PC-9 (cell line): ENCODE measurements at regions not wholly inside any gene's neighbourhood (a gene's known extent, or its start where the extent isn't known, plus 50 kb on each side); places are given as distances from the start of the nearest gene placed in this dataset.

Experiments
- BruUV-seq: library from RNA; stranded (reverse); fragments of 400-500 nt; replicated peaks from 2 replicates; lab custom pipeline; 2021; lab: Mats Ljungman, UMichigan
- CTCF ChIA-PET: fragments of 300-600 bp; sonication (Branson Sonifier 250); formaldehyde crosslinking; loops from one replicate; lab custom pipeline; 2022; ENCODE audit warnings: antibody characterized with exemption; lab: Charles Lee
- POLR2A ChIA-PET: fragments of 300-600 bp; sonication (Branson Sonifier 250); formaldehyde crosslinking; loops from one replicate; lab custom pipeline; 2022; ENCODE audit warnings: antibody characterized with exemption; ENCODE audit not compliant: unreplicated experiment; lab: Charles Lee
- DNase-seq, 2 experiments: peaks; one replicate each; pipeline versions ENCODE4 v3.0.0 to v3.0.0-alpha.2; 2015 to 2022; ENCODE audit warnings: mixed read lengths in 1 of 2
- H2AFZ ChIP-seq: fragments of 200-600 bp; sonication (generic); 2 replicates; pipeline ENCODE4 v1.8.1; 2017; ENCODE audit warnings: antibody characterized with exemption
- H3F3A ChIP-seq: fragments of 200-600 bp; sonication (generic); 2 replicates; pipeline ENCODE4 v1.8.1; 2017; ENCODE audit warnings: antibody characterized with exemption, mild to moderate bottlenecking, low read depth; ENCODE audit not compliant: insufficient read depth
- H3K27ac ChIP-seq: fragments of 200-600 bp; sonication (generic); 2 replicates; pipeline ENCODE4 v1.6.1; 2016; ENCODE audit warnings: mixed run types
- H3K27me3 ChIP-seq: fragments of 200-600 bp; sonication (generic); 2 replicates; pipeline ENCODE4 v1.6.1; 2016; ENCODE audit warnings: low read depth, mixed run types; ENCODE audit not compliant: insufficient read depth
- H3K36me3 ChIP-seq: fragments of 200-600 bp; sonication (generic); 2 replicates; pipeline ENCODE4 v1.6.1; 2016; ENCODE audit warnings: low read depth, mixed run types
- H3K4me1 ChIP-seq: fragments of 200-600 bp; sonication (generic); replicated peaks from 2 replicates; pipeline ENCODE4 v1.6.1; 2016; ENCODE audit warnings: mixed run types; ENCODE audit not compliant: insufficient read depth
- H3K4me2 ChIP-seq: fragments of 200-600 bp; sonication (generic); 2 replicates; pipeline ENCODE4 v1.6.1; 2017; ENCODE audit warnings: mixed run types
- H3K4me3 ChIP-seq: fragments of 200-600 bp; sonication (generic); 2 replicates; pipeline ENCODE4 v1.6.1; 2016; ENCODE audit warnings: mixed run types
- H3K79me2 ChIP-seq: fragments of 200-600 bp; sonication (generic); 2 replicates; pipeline ENCODE4 v1.6.1; 2017; ENCODE audit warnings: low read depth, mixed run types
- H3K9me2 ChIP-seq: fragments of 200-600 bp; sonication (generic); 2 replicates; pipeline ENCODE4 v1.8.1; 2017; ENCODE audit warnings: mild to moderate bottlenecking; ENCODE audit not compliant: insufficient read depth
- H3K9me3 ChIP-seq: fragments of 200-600 bp; sonication (generic); 2 replicates; pipeline ENCODE4 v1.8.1; 2016; ENCODE audit warnings: low read depth; ENCODE audit not compliant: insufficient read depth
- H4K20me1 ChIP-seq: fragments of 200-600 bp; sonication (generic); 2 replicates; pipeline ENCODE4 v1.8.1; 2017; ENCODE audit not compliant: insufficient read depth
- EZH2 ChIP-seq: fragments of 200-600 bp; sonication (generic); IDR thresholded peaks from 2 replicates; pipeline ENCODE4 v1.8.0; 2017; ENCODE audit warnings: antibody characterized with exemption, low read depth
- intact Hi-C: fragments of 100-400 bp; cut with micrococcal nuclease; formaldehyde crosslinking; loops from one replicate; pipeline ENCODE4 v1.10.0; 2022; ENCODE audit not compliant: unreplicated experiment
- TF ChIP-seq, protein P1 (sequence below): fragments of 200-600 bp; sonication (generic); conservative IDR thresholded peaks from 2 replicates; pipeline ENCODE4 v1.6.1; 2017; ENCODE audit warnings: mixed run types, antibody characterized with exemption, mild to moderate bottlenecking, moderate library complexity

DNA sequence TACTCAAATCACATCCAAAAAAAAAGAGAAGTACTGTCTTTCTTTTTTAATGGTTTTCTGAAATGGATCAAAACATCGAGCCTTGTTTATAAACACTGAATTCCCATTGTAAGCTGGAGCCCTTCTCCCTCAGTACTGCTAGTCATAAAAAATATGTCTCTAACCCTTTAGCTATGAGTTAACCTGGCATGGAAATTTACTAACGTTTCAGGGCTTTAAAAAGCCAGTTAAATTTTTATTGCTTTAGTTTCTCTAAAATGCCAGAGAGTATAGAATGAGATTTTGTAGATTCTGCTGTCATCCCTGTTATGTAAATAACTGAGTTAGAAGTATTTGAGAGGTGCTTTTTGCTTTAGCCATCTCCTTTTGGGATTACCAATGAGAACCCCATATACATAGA is 528.3 kb downstream of the EFNB2 start:
- no peaks in the 10 kb centered on the region for H3K36me3 ChIP-seq
- intact Hi-C loops, result no loop called here
- H3K27ac ChIP-seq, result no peak overlapping the region
- no peaks in the 10 kb centered on the region for H3K79me2 ChIP-seq
- no peak for TF ChIP-seq EZH2
- TF ChIP-seq, protein P1, sequence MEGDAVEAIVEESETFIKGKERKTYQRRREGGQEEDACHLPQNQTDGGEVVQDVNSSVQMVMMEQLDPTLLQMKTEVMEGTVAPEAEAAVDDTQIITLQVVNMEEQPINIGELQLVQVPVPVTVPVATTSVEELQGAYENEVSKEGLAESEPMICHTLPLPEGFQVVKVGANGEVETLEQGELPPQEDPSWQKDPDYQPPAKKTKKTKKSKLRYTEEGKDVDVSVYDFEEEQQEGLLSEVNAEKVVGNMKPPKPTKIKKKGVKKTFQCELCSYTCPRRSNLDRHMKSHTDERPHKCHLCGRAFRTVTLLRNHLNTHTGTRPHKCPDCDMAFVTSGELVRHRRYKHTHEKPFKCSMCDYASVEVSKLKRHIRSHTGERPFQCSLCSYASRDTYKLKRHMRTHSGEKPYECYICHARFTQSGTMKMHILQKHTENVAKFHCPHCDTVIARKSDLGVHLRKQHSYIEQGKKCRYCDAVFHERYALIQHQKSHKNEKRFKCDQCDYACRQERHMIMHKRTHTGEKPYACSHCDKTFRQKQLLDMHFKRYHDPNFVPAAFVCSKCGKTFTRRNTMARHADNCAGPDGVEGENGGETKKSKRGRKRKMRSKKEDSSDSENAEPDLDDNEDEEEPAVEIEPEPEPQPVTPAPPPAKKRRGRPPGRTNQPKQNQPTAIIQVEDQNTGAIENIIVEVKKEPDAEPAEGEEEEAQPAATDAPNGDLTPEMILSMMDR, result no peak
- H3K9me3 ChIP-seq, result peaks cover 9% of the 10 kb centered on the region; the same call in 1 of the 2 replicates
- H3K9me2 ChIP-seq, result no peaks in the 10 kb centered on the region
- peaks cover 16% of the 10 kb centered on the region for H3K4me1 ChIP-seq
- H3K4me2 ChIP-seq, result no peak overlapping the region
- H2AFZ ChIP-seq, result no peak overlapping the region
- BruUV-seq, result no TSS peak
- POLR2A ChIA-PET, result no interaction called here
- H3K27me3 ChIP-seq, result no peaks in the 10 kb centered on the region
- CTCF ChIA-PET, result no interaction called here
- no peak overlapping the region for H3K4me3 ChIP-seq
- peaks cover 7% of the 10 kb centered on the region; the same call in 1 of the 2 replicates for H3F3A ChIP-seq
- no peak for DNase-seq
- no peaks in the 10 kb centered on the region for H4K20me1 ChIP-seq

DNA sequence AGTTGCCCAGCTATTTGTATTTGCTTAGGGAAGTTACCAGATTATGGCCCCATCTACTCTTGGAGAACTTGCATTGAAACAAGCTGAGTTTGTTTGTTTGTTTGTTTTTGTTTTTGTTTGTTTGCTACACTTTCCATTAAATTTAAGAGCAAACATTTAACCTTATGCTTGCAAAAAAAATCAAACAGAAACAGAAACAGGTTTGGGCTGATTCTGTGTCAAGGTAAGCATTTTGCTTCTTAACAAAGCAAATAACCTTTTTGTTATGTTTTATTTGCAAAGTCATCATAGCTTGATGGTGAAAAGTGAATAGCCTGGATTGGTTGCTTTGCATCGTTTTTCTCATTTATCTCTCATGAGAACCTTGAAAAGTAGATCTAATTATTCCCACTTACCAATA is 531.8 kb downstream of the EFNB2 start:
- POLR2A ChIA-PET, result interaction anchor here (0.9 kb wide), 1 partner anchor 10 kb away, joined by 6 read pairs; no protein-coding TSS in a partner anchor
- no peak overlapping the region for H2AFZ ChIP-seq

DNA sequence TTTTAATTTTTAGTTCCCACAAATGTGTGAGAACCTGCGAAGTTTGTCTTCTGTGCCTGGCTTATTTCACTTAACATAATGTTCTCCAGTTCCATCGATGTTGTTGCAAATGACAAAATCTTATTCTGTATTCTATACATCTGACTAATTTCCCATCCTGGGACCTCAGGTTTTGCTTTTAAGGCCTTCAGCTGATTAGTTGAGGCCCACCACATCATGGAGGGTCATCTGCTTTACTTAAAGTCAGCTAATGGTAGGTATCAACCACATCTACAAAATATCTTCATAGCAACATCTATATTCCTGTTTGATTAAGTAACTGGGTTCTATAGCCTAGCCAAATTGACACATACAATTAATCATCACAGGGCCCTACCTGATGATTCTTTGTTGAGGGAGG is 534.0 kb downstream of the EFNB2 start:
- CTCF ChIA-PET, result no interaction called here
- Histone ChIP-seq H3K9me3 (peaks cover 8% of the 10 kb centered on the region; the same call in 1 of the 2 replicates), H3K79me2 (no peaks in the 10 kb centered on the region), H4K20me1 (no peaks in the 10 kb centered on the region), H3K9me2 (no peaks in the 10 kb centered on the region), H3K4me3 (no peak overlapping the region), H3K4me2 (no peak overlapping the region), H3F3A (peaks cover 7% of the 10 kb centered on the region; the same call in 1 of the 2 replicates), H2AFZ (no peak overlapping the region), H3K27me3 (no peaks in the 10 kb centered on the region), H3K27ac (no peak overlapping the region), H3K36me3 (no peaks in the 10 kb centered on the region), H3K4me1 (peaks cover 16% of the 10 kb centered on the region)
- POLR2A ChIA-PET, result no interaction called here
- intact Hi-C loops, result no loop called here
- DNase-seq, result no peak
- TF ChIP-seq, protein P1, result no peak
- TF ChIP-seq EZH2, result no peak
- no TSS peak for BruUV-seq

More for the DNA sequence above, 531.8 kb downstream of the EFNB2 start:
- intact Hi-C loops, result no loop called here
- Histone ChIP-seq H4K20me1 (no peaks in the 10 kb centered on the region), H3K4me3 (no peak overlapping the region), H3K79me2 (no peaks in the 10 kb centered on the region), H3K36me3 (no peaks in the 10 kb centered on the region), H3K4me2 (no peak overlapping the region), H3K9me3 (peaks cover 9% of the 10 kb centered on the region; the same call in 1 of the 2 replicates), H3K4me1 (peaks cover 16% of the 10 kb centered on the region), H3F3A (peaks cover 7% of the 10 kb centered on the region; the same call in 1 of the 2 replicates), H3K27ac (no peak overlapping the region), H3K27me3 (no peaks in the 10 kb centered on the region), H3K9me2 (no peaks in the 10 kb centered on the region)
- CTCF ChIA-PET, result no interaction called here
- TF ChIP-seq EZH2, result no peak
- TF ChIP-seq, protein P1, result no peak
- BruUV-seq, result no TSS peak
- no peak for DNase-seq
